Naive thymus-derived CD4-positive, alpha-beta T cell (primary cell): ENCODE measurements at regions not wholly inside any gene's neighbourhood (a gene's known extent, or its start where the extent isn't known, plus 50 kb on each side); places are given as distances from the start of the nearest gene placed in this dataset.

Experiments
- ATAC-seq: fragments of 150-1000 bp; cut with Tn5 transposase; 2 replicates; pipeline ENCODE4 v1.10.0; 2021; ENCODE audit warnings: mild to moderate bottlenecking, moderate library complexity
- CTCF ChIA-PET: fragments of 350-600 bp; sonication (Branson Sonifier 250); formaldehyde crosslinking; loops from one replicate; lab custom pipeline; 2021; ENCODE audit warnings: antibody characterized with exemption; lab: Charles Lee
- POLR2A ChIA-PET: fragments of 350-600 bp; sonication (Branson Sonifier 250); formaldehyde crosslinking; loops from one replicate; lab custom pipeline; 2021; ENCODE audit warnings: antibody characterized with exemption, inconsistent platforms; lab: Charles Lee
- DNase-seq, 9 donors: peaks; one replicate each; pipeline versions ENCODE4 v3.0.0 to v3.0.0-alpha.2; 2020 to 2022; ENCODE audit warnings: mixed read lengths in 1 of 9
- H3K27ac ChIP-seq: one replicate; pipeline ENCODE4 v1.7.0; 2013; ENCODE audit warnings: mild to moderate bottlenecking, low read depth, low read length, moderate library complexity
- H3K27me3 ChIP-seq, 2 donors: one replicate each; pipeline ENCODE4 v1.7.0; 2013; ENCODE audit warnings: low read length in 2 of 2, mild to moderate bottlenecking in 2 of 2, moderate library complexity in 2 of 2; ENCODE audit not compliant: control insufficient read depth in 2 of 2, insufficient read depth in 2 of 2
- H3K36me3 ChIP-seq, 3 experiments: 1 replicate in 2 of 3; 2 replicates in 1 of 3; pipeline ENCODE4 v1.7.0; 2013; ENCODE audit warnings: low read length in 3 of 3, mild to moderate bottlenecking in 3 of 3, moderate library complexity in 1 of 3; ENCODE audit not compliant: insufficient read depth in 3 of 3, control insufficient read depth in 2 of 3
- H3K4me1 ChIP-seq, 2 donors: one replicate each; pipeline ENCODE4 v1.7.0; 2013; ENCODE audit warnings: low read length in 2 of 2, mild to moderate bottlenecking in 2 of 2, moderate library complexity in 1 of 2; ENCODE audit not compliant: control insufficient read depth in 2 of 2, insufficient read depth in 2 of 2
- H3K4me3 ChIP-seq: 2 replicates; pipeline ENCODE4 v1.7.0; 2013; ENCODE audit warnings: mild to moderate bottlenecking, low read length
- H3K9me3 ChIP-seq, 3 experiments: 1 replicate in 2 of 3; 2 replicates in 1 of 3; pipeline ENCODE4 v1.7.0; 2013; ENCODE audit warnings: low read length in 3 of 3; ENCODE audit not compliant: control insufficient read depth in 2 of 3
- H3K27ac Mint-ChIP-seq, 9 donors: one replicate each; pipeline ENCODE4 v1.8.0; 2020 to 2022; ENCODE audit warnings: mixed read lengths in 9 of 9, mild to moderate bottlenecking in 8 of 9, moderate library complexity in 5 of 9, inconsistent platforms in 2 of 9
- H3K27me3 Mint-ChIP-seq, 5 donors: one replicate each; pipeline ENCODE4 v1.8.0; 2021 to 2022; ENCODE audit warnings: mixed read lengths in 5 of 5, mild to moderate bottlenecking in 1 of 5
- H3K36me3 Mint-ChIP-seq, 5 donors: one replicate each; pipeline ENCODE4 v1.8.0; 2020 to 2022; ENCODE audit warnings: mixed read lengths in 5 of 5, mild to moderate bottlenecking in 3 of 5, inconsistent platforms in 1 of 5
- H3K4me1 Mint-ChIP-seq, 7 donors: one replicate each; pipeline ENCODE4 v1.8.0; 2020 to 2022; ENCODE audit warnings: mixed read lengths in 7 of 7, mild to moderate bottlenecking in 3 of 7, inconsistent platforms in 1 of 7
- H3K4me3 Mint-ChIP-seq, 10 donors: one replicate each; pipeline ENCODE4 v1.8.0; 2020 to 2022; ENCODE audit warnings: mild to moderate bottlenecking in 10 of 10, mixed read lengths in 10 of 10, moderate library complexity in 6 of 10, inconsistent platforms in 2 of 10
- H3K9me3 Mint-ChIP-seq, 11 donors: one replicate each; pipeline ENCODE4 v1.8.0; 2020 to 2022; ENCODE audit warnings: mixed read lengths in 11 of 11, mild to moderate bottlenecking in 4 of 11, inconsistent platforms in 1 of 11, moderate library complexity in 1 of 11
- intact Hi-C, 2 donors: fragments of 100-400 bp; cut with micrococcal nuclease; formaldehyde crosslinking; loops; one replicate each; pipeline ENCODE4 v1.15.1; 2023

DNA sequence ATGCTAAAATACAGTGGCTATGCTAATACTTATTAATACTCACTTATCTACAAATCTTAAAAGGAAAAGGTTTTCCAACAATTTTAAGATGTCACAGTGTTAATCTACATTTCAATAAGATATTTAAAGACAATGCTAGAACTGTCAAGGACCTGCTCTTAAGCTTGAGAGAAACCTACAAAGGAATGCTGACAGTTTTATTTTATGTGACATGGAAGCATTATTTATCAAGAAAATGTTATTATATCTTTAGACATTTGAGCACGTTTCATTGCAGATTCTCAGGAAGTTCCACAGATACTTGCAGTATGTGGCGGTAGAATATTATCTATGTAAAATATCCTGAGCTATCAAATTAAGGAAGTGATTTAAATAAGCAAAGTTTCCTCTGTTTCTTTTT, 1255.7 kb upstream of the ZEB2 start:
- POLR2A ChIA-PET: no interaction called here
- Mint-ChIP-seq H3K36me3 (no peaks in the 10 kb centered on the region), H3K27ac (no peak overlapping the region), H3K4me1 (no peaks in the 10 kb centered on the region), H3K27me3 (no peaks in the 10 kb centered on the region), H3K4me3 (no peak overlapping the region), H3K9me3 (peaks cover 0 to 6% (median 0%) of the 10 kb centered on the region in 11 donors)
- Histone ChIP-seq H3K4me3 (no peak overlapping the region), H3K27me3 (no peaks in the 10 kb centered on the region), H3K27ac (no peak overlapping the region), H3K9me3 (no peaks in the 10 kb centered on the region), H3K4me1 (no peaks in the 10 kb centered on the region), H3K36me3 (no peaks in the 10 kb centered on the region)
- intact Hi-C loops: no loop called here
- CTCF ChIA-PET: no interaction called here
- no peak for DNase-seq
- no peak for ATAC-seq

- no peaks in the 10 kb centered on the region for H3K27me3 Mint-ChIP-seq
- no peaks in the 10 kb centered on the region for H3K9me3 Mint-ChIP-seq
- ChIA-PET POLR2A (no interaction called here), CTCF (no interaction called here)
- DNase-seq (no peak), ATAC-seq (no peak)
- Histone ChIP-seq H3K36me3 (no peaks in the 10 kb centered on the region), H3K9me3 (no peaks in the 10 kb centered on the region), H3K4me1 (no peaks in the 10 kb centered on the region), H3K27me3 (no peaks in the 10 kb centered on the region), H3K4me3 (no peak overlapping the region), H3K27ac (no peak overlapping the region)
- H3K27ac Mint-ChIP-seq: no peak overlapping the region
- H3K36me3 Mint-ChIP-seq: no peaks in the 10 kb centered on the region
- H3K4me1 Mint-ChIP-seq: no peaks in the 10 kb centered on the region
- intact Hi-C loops: no loop called here
- H3K4me3 Mint-ChIP-seq: no peak overlapping the region
Observed at GRCh38 chr2:145771525-145771924, 1251.6 kb upstream of the ZEB2 start.

DNA sequence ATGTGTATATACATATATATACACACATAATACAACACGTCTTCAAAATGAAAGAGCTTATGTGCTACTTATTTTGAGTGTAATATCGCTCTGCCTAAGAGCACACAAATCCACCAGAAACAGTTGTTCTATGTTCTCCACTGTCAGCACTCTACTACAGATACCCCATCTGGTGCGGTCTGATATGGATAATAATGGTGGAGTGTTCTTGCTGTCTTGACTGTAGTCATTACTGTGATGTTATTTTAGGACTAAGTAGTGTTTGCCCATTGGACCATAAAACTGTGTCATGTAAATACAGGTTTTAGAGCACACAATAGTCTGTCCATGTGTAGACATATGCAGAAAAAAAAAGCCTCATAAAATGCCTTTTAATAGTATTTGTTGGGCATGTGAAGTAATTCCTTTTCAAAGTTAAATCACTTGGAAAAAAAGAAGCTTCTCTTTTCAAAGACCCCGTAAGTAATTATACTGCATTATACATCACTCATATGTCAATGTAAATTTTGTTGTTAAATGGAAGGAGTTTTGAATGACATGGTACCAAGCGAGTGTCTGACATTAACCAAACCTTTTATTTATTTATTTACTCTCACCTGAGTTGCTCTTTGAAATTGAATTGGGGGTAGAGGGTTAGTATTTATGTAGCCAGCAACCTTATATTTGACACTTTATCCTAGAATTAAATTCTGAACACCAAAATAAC, 1249.2 kb upstream of the ZEB2 start:
- H3K4me1 Mint-ChIP-seq: no peaks in the 10 kb centered on the region
- no peak overlapping the region for H3K4me3 ChIP-seq
- no peaks in the 10 kb centered on the region for H3K27me3 Mint-ChIP-seq
- H3K27me3 ChIP-seq: no peaks in the 10 kb centered on the region
- no peaks in the 10 kb centered on the region for H3K4me1 ChIP-seq
- CTCF ChIA-PET: no interaction called here
- ATAC-seq (no peak), DNase-seq (no peak)
- no peaks in the 10 kb centered on the region for H3K9me3 ChIP-seq
- H3K36me3 Mint-ChIP-seq: no peaks in the 10 kb centered on the region
- POLR2A ChIA-PET: no interaction called here
- no peak overlapping the region for H3K27ac Mint-ChIP-seq
- intact Hi-C loops: no loop called here
- no peak overlapping the region for H3K27ac ChIP-seq
- no peaks in the 10 kb centered on the region for H3K9me3 Mint-ChIP-seq
- H3K36me3 ChIP-seq: no peaks in the 10 kb centered on the region
- no peak overlapping the region for H3K4me3 Mint-ChIP-seq

GRCh38 chr2:145765874-145766273, 1246.0 kb upstream of the ZEB2 start:
- no peaks in the 10 kb centered on the region for H3K9me3 Mint-ChIP-seq
- no peaks in the 10 kb centered on the region for H3K4me1 Mint-ChIP-seq
- Histone ChIP-seq H3K36me3 (no peaks in the 10 kb centered on the region), H3K27me3 (no peaks in the 10 kb centered on the region), H3K4me3 (no peak overlapping the region), H3K27ac (no peak overlapping the region), H3K4me1 (no peaks in the 10 kb centered on the region), H3K9me3 (no peaks in the 10 kb centered on the region)
- H3K27ac Mint-ChIP-seq: no peak overlapping the region
- DNase-seq (no peak), ATAC-seq (no peak)
- H3K4me3 Mint-ChIP-seq: no peak overlapping the region
- ChIA-PET POLR2A (no interaction called here), CTCF (no interaction called here)
- H3K27me3 Mint-ChIP-seq: no peaks in the 10 kb centered on the region
- intact Hi-C loops: no loop called here
- no peaks in the 10 kb centered on the region for H3K36me3 Mint-ChIP-seq

GRCh38 chr2:145764631-145765030, 1244.7 kb upstream of the ZEB2 start:
- Histone ChIP-seq H3K27me3 (no peaks in the 10 kb centered on the region), H3K4me3 (no peak overlapping the region), H3K27ac (no peak overlapping the region), H3K9me3 (no peaks in the 10 kb centered on the region), H3K36me3 (no peaks in the 10 kb centered on the region), H3K4me1 (no peaks in the 10 kb centered on the region)
- Mint-ChIP-seq H3K9me3 (no peaks in the 10 kb centered on the region), H3K4me1 (no peaks in the 10 kb centered on the region), H3K27me3 (no peaks in the 10 kb centered on the region), H3K36me3 (no peaks in the 10 kb centered on the region), H3K27ac (no peak overlapping the region), H3K4me3 (no peak overlapping the region)
- DNase-seq (no peak), ATAC-seq (no peak)
- intact Hi-C loops: no loop called here
- ChIA-PET POLR2A (no interaction called here), CTCF (no interaction called here)

GRCh38 chr2:145760781-145761649, 1241.1 kb upstream of the ZEB2 start:
- no peaks in the 10 kb centered on the region for H3K27me3 Mint-ChIP-seq
- ChIA-PET POLR2A (no interaction called here), CTCF (no interaction called here)
- Histone ChIP-seq H3K36me3 (no peaks in the 10 kb centered on the region), H3K27ac (no peak overlapping the region), H3K27me3 (no peaks in the 10 kb centered on the region), H3K4me3 (no peak overlapping the region), H3K9me3 (no peaks in the 10 kb centered on the region), H3K4me1 (no peaks in the 10 kb centered on the region)
- H3K9me3 Mint-ChIP-seq: no peaks in the 10 kb centered on the region
- no peaks in the 10 kb centered on the region for H3K36me3 Mint-ChIP-seq
- intact Hi-C loops: no loop called here
- DNase-seq (no peak), ATAC-seq (no peak)
- no peaks in the 10 kb centered on the region for H3K4me1 Mint-ChIP-seq
- H3K27ac Mint-ChIP-seq: no peak overlapping the region
- no peak overlapping the region for H3K4me3 Mint-ChIP-seq
